Parathyroid adenoma (tissue), 2 donors: ENCODE measurements at regions not wholly inside any gene's neighbourhood (a gene's known extent, or its start where the extent isn't known, plus 50 kb on each side); places are given as distances from the start of the nearest gene placed in this dataset.

Experiments used
- H2AFZ ChIP-seq: fragments of 300-600 bp; sonication (generic); one replicate; pipeline ENCODE4 v1.7.0; 2017; ENCODE audit warnings: antibody characterized with exemption, mild to moderate bottlenecking
- H3K27ac ChIP-seq: fragments of 300-600 bp; sonication (generic); one replicate; pipeline ENCODE4 v1.7.0; 2017
- H3K27me3 ChIP-seq: fragments of 300-600 bp; sonication (generic); one replicate; pipeline ENCODE4 v1.7.0; 2017; ENCODE audit warnings: low read length; ENCODE audit not compliant: control insufficient read depth, insufficient read depth
- H3K36me3 ChIP-seq: fragments of 300-600 bp; sonication (generic); one replicate; pipeline ENCODE4 v1.7.0; 2017; ENCODE audit warnings: low read length; ENCODE audit not compliant: control insufficient read depth, insufficient read depth
- H3K4me1 ChIP-seq: fragments of 300-600 bp; sonication (generic); one replicate; pipeline ENCODE4 v1.7.0; 2017; ENCODE audit warnings: control low read depth
- H3K4me2 ChIP-seq: fragments of 300-600 bp; sonication (generic); one replicate; pipeline ENCODE4 v1.7.0; 2017; ENCODE audit warnings: low read length
- H3K4me3 ChIP-seq: fragments of 300-600 bp; sonication (generic); one replicate; pipeline ENCODE4 v1.7.0; 2017; ENCODE audit warnings: low read depth, low read length
- H3K79me2 ChIP-seq: fragments of 300-600 bp; sonication (generic); one replicate; pipeline ENCODE4 v1.7.0; 2017; ENCODE audit warnings: control low read depth
- H3K9ac ChIP-seq: fragments of 300-600 bp; sonication (generic); one replicate; pipeline ENCODE4 v1.7.0; 2017; ENCODE audit warnings: mild to moderate bottlenecking
- H3K9me3 ChIP-seq: fragments of 300-600 bp; sonication (generic); one replicate; pipeline ENCODE4 v1.7.0; 2017; ENCODE audit warnings: low read length; ENCODE audit not compliant: control insufficient read depth
- CTCF ChIP-seq: fragments of 300-600 bp; sonication (generic); IDR thresholded peaks from one replicate; pipeline ENCODE4 v1.7.0; 2017; ENCODE audit warnings: antibody characterized with exemption, mild to moderate bottlenecking
- donor health status: primary hyperparathyroidism.

- H3K27me3 ChIP-seq, result no peaks in the 10 kb centered on the region
- no peaks in the 10 kb centered on the region for H3K4me1 ChIP-seq
- H3K79me2 ChIP-seq, result no peaks in the 10 kb centered on the region
- no peak overlapping the region for H2AFZ ChIP-seq
- no peak overlapping the region for H3K9ac ChIP-seq
- no peak overlapping the region for H3K4me2 ChIP-seq
- no peak overlapping the region for H3K27ac ChIP-seq
- no peaks in the 10 kb centered on the region for H3K36me3 ChIP-seq
- no peaks in the 10 kb centered on the region for H3K9me3 ChIP-seq
- no peak overlapping the region for H3K4me3 ChIP-seq
- no peak for TF ChIP-seq CTCF
Observed at GRCh38 chr12:128150961-128151360, 116.0 kb upstream of the TMEM132C start.

DNA sequence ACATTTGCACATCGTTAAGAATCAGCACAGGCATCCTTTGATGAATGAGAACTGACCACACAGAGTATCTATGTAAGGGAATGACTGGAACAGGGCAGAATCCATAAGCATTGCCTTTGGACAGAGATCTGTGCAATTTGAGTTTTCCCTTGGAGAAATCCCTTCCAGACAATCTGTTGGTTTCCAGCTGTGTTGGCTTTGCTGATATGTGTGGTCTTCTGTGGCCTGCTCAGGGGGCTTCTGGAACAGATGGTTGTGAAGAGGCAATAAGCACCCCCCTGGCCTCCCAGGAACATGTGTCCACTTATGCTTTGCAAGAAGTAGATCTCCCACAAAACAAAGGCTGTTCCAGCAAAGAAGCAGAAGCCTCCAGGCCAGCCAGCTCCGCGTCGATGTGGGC is 111.4 kb upstream of the TMEM132C start:
- Histone ChIP-seq H3K4me2 (no peak overlapping the region), H3K9me3 (no peaks in the 10 kb centered on the region), H2AFZ (no peak overlapping the region), H3K79me2 (no peaks in the 10 kb centered on the region), H3K4me1 (no peaks in the 10 kb centered on the region), H3K27me3 (no peaks in the 10 kb centered on the region), H3K36me3 (no peaks in the 10 kb centered on the region), H3K4me3 (no peak overlapping the region), H3K9ac (no peak overlapping the region), H3K27ac (no peak overlapping the region)
- TF ChIP-seq CTCF, result no peak

DNA sequence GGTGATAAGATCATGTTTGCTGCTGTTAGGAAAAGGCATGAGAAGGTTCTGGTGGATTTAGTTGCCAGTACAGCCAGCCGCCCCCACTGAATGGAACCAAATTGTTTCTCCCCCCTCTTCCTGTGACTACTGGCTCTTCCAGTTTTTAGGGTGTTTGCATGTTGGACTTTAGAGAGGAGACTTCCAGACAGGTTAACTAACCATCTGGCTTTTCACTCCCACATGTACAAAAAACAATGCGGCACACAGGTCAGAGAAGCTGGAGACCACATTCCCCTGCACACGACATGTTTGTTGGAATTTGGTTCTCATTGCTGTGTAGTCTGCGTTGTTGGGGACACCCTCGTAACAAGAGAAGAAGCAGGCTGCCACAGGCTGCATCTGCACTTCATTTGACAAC is 103.9 kb upstream of the TMEM132C start:
- TF ChIP-seq CTCF, result no peak

DNA sequence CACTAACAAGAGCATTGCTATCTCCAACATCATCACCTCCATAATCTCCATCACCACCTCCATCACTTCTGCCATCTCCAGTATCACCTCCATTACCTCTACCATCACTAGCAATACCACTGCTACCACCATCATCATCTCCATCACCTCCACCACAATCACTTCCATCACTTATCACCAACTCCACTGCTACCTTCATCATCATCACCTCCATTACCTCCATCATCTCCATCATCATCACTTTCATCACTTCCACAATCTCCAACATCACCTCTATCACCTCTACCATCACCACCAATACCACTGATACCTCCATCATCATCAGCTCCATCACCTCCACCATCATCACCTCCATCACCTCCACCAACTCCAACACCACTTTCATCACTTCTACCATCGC is 102.4 kb upstream of the TMEM132C start:
- no peaks in the 10 kb centered on the region for H3K36me3 ChIP-seq
- H3K27ac ChIP-seq, result no peak overlapping the region
- no peaks in the 10 kb centered on the region for H3K79me2 ChIP-seq
- peaks cover 6% of the 10 kb centered on the region for H3K27me3 ChIP-seq
- H3K9me3 ChIP-seq, result no peaks in the 10 kb centered on the region
- H3K4me3 ChIP-seq, result no peak overlapping the region
- H3K4me2 ChIP-seq, result no peak overlapping the region
- H3K9ac ChIP-seq, result no peak overlapping the region
- no peak overlapping the region for H2AFZ ChIP-seq
- no peak for TF ChIP-seq CTCF
- no peaks in the 10 kb centered on the region for H3K4me1 ChIP-seq

More for the DNA sequence above, 103.9 kb upstream of the TMEM132C start:
- peaks cover 6% of the 10 kb centered on the region for H3K27me3 ChIP-seq
- H3K4me3 ChIP-seq, result no peak overlapping the region
- no peaks in the 10 kb centered on the region for H3K36me3 ChIP-seq
- peak overlapping the region; percentile 16 for H2AFZ ChIP-seq
- H3K9ac ChIP-seq, result no peak overlapping the region
- H3K9me3 ChIP-seq, result no peaks in the 10 kb centered on the region
- no peaks in the 10 kb centered on the region for H3K4me1 ChIP-seq
- H3K27ac ChIP-seq, result no peak overlapping the region
- no peak overlapping the region for H3K4me2 ChIP-seq
- H3K79me2 ChIP-seq, result no peaks in the 10 kb centered on the region

DNA sequence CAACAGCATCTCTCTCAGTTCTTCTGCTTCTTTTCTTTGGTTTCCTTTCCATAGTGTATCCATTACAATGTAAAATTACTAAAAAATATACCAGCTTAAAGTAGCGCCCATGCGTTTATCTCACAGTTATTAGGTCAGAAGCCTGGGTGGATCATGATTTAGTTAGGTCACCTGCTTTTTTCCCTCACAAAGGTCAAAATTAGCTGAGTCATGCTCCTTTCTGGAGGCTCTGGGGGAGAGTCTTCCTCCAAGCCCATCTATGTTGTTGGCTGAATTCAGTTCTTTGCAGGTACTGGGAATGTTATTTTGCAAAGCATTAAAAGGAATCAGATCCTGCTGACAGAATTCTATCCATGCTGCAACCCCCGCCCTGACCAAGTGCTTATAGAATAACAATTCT is 101.6 kb upstream of the TMEM132C start:
- Histone ChIP-seq H3K36me3 (no peaks in the 10 kb centered on the region), H3K4me3 (no peak overlapping the region), H3K27me3 (peaks cover 6% of the 10 kb centered on the region), H3K9me3 (no peaks in the 10 kb centered on the region), H3K4me2 (no peak overlapping the region), H3K9ac (no peak overlapping the region), H3K4me1 (peaks cover under 1% of the 10 kb centered on the region), H3K79me2 (no peaks in the 10 kb centered on the region), H3K27ac (no peak overlapping the region), H2AFZ (no peak overlapping the region)
- TF ChIP-seq CTCF, result no peak
